ENCODE measurements at regions not wholly inside any gene's neighbourhood (a gene's known extent, or its start where the extent isn't known, plus 50 kb on each side); places are given as distances from the start of the nearest gene placed in this dataset.
"Not testable (repeated sequence)": the region's sequence is repeated elsewhere in the genome, so short reads cannot be mapped to it uniquely, and the experiment has no call there.

GRCh38 chr7:69198250-69198649 lies 400.0 kb upstream of the AUTS2 start:
- intact Hi-C loops (cut with micrococcal nuclease), result no loop called here

DNA sequence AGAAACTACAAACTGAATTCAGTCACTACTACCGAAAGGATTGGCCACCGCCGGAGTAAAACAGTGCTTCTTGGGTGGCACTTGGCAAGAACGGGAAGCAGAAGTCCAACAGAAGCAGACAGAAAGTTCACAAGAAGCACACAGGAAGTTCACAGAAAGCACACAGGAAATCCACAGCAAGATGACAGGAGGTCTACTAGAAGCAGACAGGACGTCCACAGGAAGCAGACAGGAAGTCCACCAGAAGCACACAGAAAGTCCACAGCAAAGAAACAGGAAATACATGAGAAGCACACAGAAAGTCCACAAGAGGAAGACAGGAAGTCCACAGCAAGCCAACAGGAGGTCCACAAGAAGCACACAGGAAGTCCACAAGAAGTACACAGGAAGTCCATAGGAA lies 399.2 kb upstream of the AUTS2 start:
- intact Hi-C loops (cut with micrococcal nuclease), result no loop called here

- intact Hi-C loops (cut with micrococcal nuclease), result no loop called here
Observed at GRCh38 chr7:69199661-69200060, 398.6 kb upstream of the AUTS2 start.

GRCh38 chr7:69203871-69204270 lies 394.4 kb upstream of the AUTS2 start:
- intact Hi-C loops (cut with micrococcal nuclease), result no loop called here

DNA sequence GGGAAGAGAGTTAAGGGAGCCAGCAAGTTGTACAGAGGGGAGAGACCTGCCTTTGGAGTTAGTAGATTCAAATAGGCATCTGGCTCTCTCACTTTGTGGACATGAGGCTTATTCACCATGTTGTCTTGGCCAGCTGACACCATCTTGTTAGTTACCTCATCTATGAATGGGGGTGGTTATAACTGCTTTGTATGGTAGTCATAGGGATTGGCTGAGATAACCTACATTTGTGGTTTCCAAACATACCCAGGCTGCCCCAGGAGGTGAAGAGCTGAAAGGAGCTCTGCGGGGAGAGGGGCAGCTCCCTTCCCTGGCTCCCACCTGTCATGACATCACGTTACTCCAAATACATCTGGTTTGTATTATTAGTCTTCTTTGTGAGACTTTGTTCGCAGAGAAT lies 393.3 kb upstream of the AUTS2 start:
- intact Hi-C loops (cut with micrococcal nuclease), result no loop called here

DNA sequence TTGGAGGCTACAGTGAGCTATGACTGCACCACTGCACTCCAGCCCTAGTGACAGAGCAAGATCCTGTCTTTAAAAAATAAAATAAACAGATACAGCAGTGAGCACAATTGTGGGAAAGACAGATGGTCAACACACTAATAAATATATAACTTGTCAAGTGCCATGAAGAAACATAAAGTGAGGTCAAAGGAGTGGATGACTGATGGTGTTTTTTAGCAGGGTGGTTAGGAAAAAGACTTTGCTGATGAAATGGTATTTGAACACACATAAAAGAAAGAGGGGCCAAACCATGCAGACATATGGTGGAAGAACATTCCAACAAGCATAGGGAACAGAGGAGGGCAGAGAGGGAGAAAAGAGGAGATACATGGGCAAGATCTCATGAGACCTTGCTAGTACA lies 392.7 kb upstream of the AUTS2 start:
- intact Hi-C loops (cut with micrococcal nuclease), result no loop called here

GRCh38 chr7:69208276-69208675 lies 390.0 kb upstream of the AUTS2 start:
- intact Hi-C loops (cut with micrococcal nuclease), result no loop called here

GRCh38 chr7:69208848-69209247 lies 389.4 kb upstream of the AUTS2 start:
- intact Hi-C loops (cut with micrococcal nuclease), result no loop called here

DNA sequence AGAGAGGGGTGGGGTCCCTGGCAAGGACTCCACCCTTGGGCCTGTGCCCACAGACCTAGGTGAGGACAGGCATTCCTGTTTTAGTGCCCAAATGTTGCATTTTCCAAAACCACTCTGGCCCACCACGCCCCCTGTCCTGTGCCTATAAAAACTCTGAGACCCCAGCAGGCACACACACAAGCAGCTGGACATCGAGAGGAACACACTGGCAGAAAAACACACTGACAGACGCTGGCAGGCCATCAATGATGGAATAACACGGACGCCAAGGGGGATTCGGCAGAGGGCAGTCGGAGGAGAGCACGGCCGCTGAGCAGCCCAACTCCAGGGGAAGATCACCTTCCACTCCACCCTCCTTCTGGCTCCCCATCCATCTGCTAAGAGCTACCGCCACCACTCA lies 386.9 kb upstream of the AUTS2 start:
- intact Hi-C loops (cut with micrococcal nuclease), result no loop called here

- intact Hi-C loops (cut with micrococcal nuclease), result no loop called here
Observed at GRCh38 chr7:69211739-69212138, 386.5 kb upstream of the AUTS2 start.

- intact Hi-C loops (cut with micrococcal nuclease), result no loop called here
Observed at GRCh38 chr7:69213878-69214277, 384.4 kb upstream of the AUTS2 start.

GRCh38 chr7:69215516-69215915 lies 382.8 kb upstream of the AUTS2 start:
- intact Hi-C loops (cut with micrococcal nuclease), result not testable (repeated sequence)

GRCh38 chr7:69217516-69218350 lies 380.5 kb upstream of the AUTS2 start:
- intact Hi-C loops (cut with micrococcal nuclease), result no loop called here

DNA sequence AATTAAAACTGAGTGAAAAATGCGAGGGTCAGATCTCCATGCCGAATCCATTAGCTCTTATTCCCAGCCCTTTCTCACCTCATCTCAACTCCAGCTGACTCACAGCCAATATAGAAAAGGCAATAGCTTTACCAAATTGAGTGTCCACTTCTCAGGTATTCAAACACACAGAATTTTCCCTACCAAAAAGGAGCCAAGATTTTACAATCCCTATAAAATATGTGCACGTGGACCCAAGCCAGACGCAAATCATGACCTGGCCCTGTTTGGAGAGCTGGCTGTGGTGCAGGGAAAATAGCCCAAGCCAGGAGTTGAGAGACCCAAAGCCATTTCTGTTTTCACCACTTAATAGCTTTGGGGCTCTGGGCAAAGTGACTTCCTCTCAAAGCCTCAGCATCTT lies 379.7 kb upstream of the AUTS2 start:
- intact Hi-C loops (cut with micrococcal nuclease), result no loop called here

DNA sequence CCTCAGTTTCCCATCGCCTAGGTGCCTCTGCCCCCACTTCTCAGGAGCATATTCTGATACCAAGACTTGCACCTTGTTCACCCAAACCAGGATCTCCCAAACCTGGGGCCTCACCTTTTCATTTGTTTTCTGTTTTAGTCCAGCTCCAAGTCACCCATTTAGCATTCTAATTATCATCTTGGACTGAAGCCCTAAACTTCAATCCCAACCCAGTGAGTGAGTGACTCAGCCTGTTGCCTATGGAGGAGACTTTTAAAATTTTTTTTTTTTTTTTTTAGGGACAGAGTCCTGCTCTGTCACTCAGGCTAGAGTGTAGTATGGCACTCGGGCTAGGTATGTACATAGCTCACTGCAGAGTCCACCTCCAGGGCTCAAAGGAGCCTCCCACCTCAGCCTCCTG lies 378.9 kb upstream of the AUTS2 start:
- intact Hi-C loops (cut with micrococcal nuclease), result no loop called here

- intact Hi-C loops (cut with micrococcal nuclease), result no loop called here
Observed at GRCh38 chr7:69225259-69225943, 372.9 kb upstream of the AUTS2 start.

DNA sequence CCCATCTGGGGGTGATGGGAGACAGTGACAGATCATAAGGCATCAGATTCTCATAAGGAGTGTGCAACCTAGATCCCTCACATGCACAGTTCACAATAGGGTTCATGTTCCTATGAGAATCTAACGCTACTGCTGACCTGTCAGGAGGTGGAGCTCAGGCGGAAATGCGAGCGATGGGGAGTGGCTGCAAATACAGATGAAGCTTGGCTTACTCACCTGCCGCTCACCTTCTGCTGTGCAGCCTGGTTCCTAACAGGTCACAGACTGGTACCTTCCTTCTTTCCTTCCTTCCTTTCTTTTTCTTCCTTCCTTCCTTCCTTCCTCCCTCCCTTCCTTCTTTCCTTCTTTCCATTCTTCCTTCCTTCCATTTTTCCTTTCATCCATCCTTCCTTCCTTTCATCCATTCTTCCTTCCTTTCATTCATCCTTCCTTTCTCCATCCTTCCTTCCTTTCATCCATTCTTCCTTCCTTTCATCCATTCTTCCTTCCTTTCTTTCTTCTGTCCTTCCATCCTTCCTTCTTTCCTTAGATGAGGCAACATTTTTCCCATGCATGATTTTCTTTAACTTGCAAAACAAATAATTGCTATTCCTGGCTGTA lies 370.0 kb upstream of the AUTS2 start:
- intact Hi-C loops (cut with micrococcal nuclease), result no loop called here

DNA sequence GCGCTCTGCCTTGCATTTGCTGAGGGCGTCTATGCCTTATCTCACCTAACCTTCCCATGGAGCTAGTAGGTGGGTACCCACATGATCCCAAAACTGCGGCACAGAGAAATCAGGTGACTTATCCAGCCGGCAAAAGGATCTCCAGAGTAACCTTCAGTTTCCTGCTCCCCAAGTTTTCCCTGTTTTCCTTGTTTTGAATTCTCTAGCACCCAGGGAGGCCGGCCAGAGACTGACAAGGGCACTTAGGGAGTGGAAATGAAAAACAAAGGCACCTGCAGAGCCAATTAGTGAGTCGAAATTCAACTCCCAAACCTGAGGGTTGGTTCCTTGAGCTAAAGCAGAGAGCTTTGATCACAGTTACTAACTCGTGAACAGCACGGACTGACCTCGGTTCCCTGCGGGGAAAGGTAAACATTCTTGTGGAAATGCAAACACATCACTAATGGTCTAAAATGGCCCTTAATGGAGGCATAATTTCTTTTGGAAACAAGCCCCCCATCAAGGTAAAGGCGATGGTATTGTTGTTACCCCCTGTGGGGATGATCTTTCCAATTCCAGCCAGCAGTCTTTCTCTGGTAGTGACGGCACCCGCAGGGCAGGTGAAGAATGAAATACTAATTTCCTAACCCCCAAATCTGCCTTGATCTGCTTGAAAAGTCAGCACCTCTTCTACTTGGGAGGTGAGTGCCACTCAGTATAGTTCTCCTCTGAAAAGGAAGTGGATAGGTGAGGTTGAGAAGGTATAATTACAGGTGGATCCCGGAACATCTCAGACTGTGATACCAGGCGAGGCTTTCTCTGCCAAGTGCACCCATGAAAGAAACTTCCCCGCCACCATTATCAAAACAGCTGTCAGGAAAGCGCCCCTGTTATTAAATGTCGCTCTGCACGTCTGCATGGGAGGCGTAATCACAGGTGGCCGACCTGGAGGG lies 365.6 kb upstream of the AUTS2 start:
- intact Hi-C loops (cut with micrococcal nuclease), result no loop called here

DNA sequence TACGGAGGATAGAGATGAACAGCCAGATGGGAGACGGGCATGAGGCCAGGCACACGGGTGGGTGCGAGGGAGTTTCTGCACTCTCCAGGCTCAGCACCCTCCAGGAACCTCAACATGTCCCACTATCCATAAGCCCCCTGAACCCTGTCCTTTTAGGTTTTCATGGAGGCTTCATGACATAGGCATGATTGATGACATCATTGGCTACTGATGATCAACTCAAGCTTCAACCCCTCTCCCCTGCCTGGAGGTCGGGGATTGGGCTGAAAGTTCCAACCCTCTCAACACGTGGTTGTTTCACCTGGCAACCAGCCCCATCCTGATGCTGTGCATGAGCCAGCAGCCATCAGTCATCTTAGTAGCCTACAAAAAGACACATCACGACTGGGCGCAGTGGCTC lies 360.7 kb upstream of the AUTS2 start:
- intact Hi-C loops (cut with micrococcal nuclease), result no loop called here

GRCh38 chr7:69243016-69243415 lies 355.3 kb upstream of the AUTS2 start:
- intact Hi-C loops (cut with micrococcal nuclease), result no loop called here

DNA sequence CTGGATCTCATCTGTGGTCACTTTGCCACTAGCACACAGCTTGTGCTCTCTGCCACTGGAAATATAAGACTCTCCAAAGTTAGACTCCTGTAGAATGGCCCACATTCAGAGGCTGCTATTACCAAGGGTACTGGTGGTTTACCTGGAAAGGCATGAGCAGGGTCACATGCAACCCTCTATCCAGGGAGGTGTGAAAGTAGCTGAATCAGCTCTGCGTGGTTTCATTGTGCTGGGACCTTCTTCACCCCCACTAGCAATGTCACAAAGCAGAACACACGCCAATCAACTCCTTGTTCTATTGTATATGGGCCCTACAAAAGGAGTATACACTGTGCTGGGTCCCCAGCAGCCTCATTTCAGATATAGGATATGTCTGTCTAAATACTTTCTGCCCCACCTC lies 353.6 kb upstream of the AUTS2 start:
- intact Hi-C loops (cut with micrococcal nuclease), result no loop called here

- intact Hi-C loops (cut with micrococcal nuclease), result no loop called here
Observed at GRCh38 chr7:69245646-69246045, 352.6 kb upstream of the AUTS2 start.

Measured in T-helper 2 cell treated with Interferon-gamma antibody and Interleukin-4, amounts not matched to agents 100 ng/mL and 5 ng/mL, for 36 hours (primary cell).